Calu3 (cell line): ENCODE measurements at regions not wholly inside any gene's neighbourhood (a gene's known extent, or its start where the extent isn't known, plus 50 kb on each side); places are given as distances from the start of the nearest gene placed in this dataset.

Experiments used
- BruUV-seq: library from RNA; stranded (reverse); fragments of 400-500 nt; replicated peaks from 2 replicates; lab custom pipeline; 2021; lab: Mats Ljungman, UMichigan
- CTCF ChIA-PET: fragments of 300-600 bp; sonication (Branson Sonifier 250); formaldehyde crosslinking; loops from one replicate; lab custom pipeline; 2022; ENCODE audit warnings: antibody characterized with exemption; lab: Charles Lee
- DNase-seq: peaks from one replicate; pipeline ENCODE4 v3.0.0; 2022
- H3K27ac Mint-ChIP-seq: one replicate; pipeline ENCODE4 v1.8.0; 2022; ENCODE audit warnings: mixed read lengths; ENCODE audit not compliant: unreplicated experiment
- H3K27me3 Mint-ChIP-seq: one replicate; pipeline ENCODE4 v1.8.0; 2022; ENCODE audit warnings: mixed read lengths; ENCODE audit not compliant: unreplicated experiment
- H3K36me3 Mint-ChIP-seq: one replicate; pipeline ENCODE4 v1.8.0; 2022; ENCODE audit warnings: mild to moderate bottlenecking, moderate library complexity, mixed read lengths; ENCODE audit not compliant: insufficient read depth, unreplicated experiment
- H3K4me1 Mint-ChIP-seq: one replicate; pipeline ENCODE4 v1.8.0; 2022; ENCODE audit warnings: mild to moderate bottlenecking, low read depth, mixed read lengths; ENCODE audit not compliant: unreplicated experiment
- H3K4me3 Mint-ChIP-seq: one replicate; pipeline ENCODE4 v1.8.0; 2022; ENCODE audit warnings: mild to moderate bottlenecking, low read depth, moderate library complexity, mixed read lengths; ENCODE audit not compliant: unreplicated experiment
- H3K9me3 Mint-ChIP-seq: one replicate; pipeline ENCODE4 v1.8.0; 2022; ENCODE audit warnings: low read depth, mixed read lengths; ENCODE audit not compliant: unreplicated experiment
- CTCF ChIP-seq: fragments of 200-600 bp; IDR thresholded peaks from one replicate; pipeline ENCODE4 v1.8.0; 2022; ENCODE audit warnings: antibody characterized with exemption; ENCODE audit not compliant: unreplicated experiment
- intact Hi-C: fragments of 100-400 bp; cut with micrococcal nuclease; formaldehyde crosslinking; loops from one replicate; pipeline ENCODE4 v1.10.0; 2022; ENCODE audit not compliant: unreplicated experiment

GRCh38 chr14:53273671-53274072 is 120.5 kb upstream of the DDHD1 start:
- no peak overlapping the region for H3K27ac Mint-ChIP-seq
- CTCF ChIA-PET, result interaction anchor here (0.6 kb wide), 1 partner anchor 1301 kb away, joined by 3 read pairs; no protein-coding TSS in a partner anchor
- no peak overlapping the region for H3K4me3 Mint-ChIP-seq
- intact Hi-C loops, result no loop called here
- peaks cover 2% of the 10 kb centered on the region for H3K9me3 Mint-ChIP-seq
- H3K36me3 Mint-ChIP-seq, result no peaks in the 10 kb centered on the region
- DNase-seq, result no peak
- BruUV-seq, result no TSS peak
- H3K27me3 Mint-ChIP-seq, result no peaks in the 10 kb centered on the region
- no peaks in the 10 kb centered on the region for H3K4me1 Mint-ChIP-seq
- no peak for TF ChIP-seq CTCF

- no peaks in the 10 kb centered on the region for H3K36me3 Mint-ChIP-seq
- DNase-seq, result no peak
- no peak overlapping the region for H3K4me3 Mint-ChIP-seq
- TF ChIP-seq CTCF, result no peak
- H3K9me3 Mint-ChIP-seq, result no peaks in the 10 kb centered on the region
- no TSS peak for BruUV-seq
- peaks cover 12% of the 10 kb centered on the region for H3K27me3 Mint-ChIP-seq
- no peaks in the 10 kb centered on the region for H3K4me1 Mint-ChIP-seq
- intact Hi-C loops, result no loop called here
- CTCF ChIA-PET, result no interaction called here
- no peak overlapping the region for H3K27ac Mint-ChIP-seq
Measured at GRCh38 chr14:53265025-53265424, 111.9 kb upstream of the DDHD1 start.

GRCh38 chr14:53260928-53261327 is 107.8 kb upstream of the DDHD1 start:
- H3K27ac Mint-ChIP-seq, result no peak overlapping the region
- H3K9me3 Mint-ChIP-seq, result no peaks in the 10 kb centered on the region
- H3K4me1 Mint-ChIP-seq, result no peaks in the 10 kb centered on the region
- H3K27me3 Mint-ChIP-seq, result peaks cover 12% of the 10 kb centered on the region
- BruUV-seq, result no TSS peak
- no peak for TF ChIP-seq CTCF
- no peak overlapping the region for H3K4me3 Mint-ChIP-seq
- no peaks in the 10 kb centered on the region for H3K36me3 Mint-ChIP-seq
- intact Hi-C loops, result no loop called here
- DNase-seq, result no peak
- CTCF ChIA-PET, result interaction anchor here (0.7 kb wide), 1 partner anchor 1087 kb away, joined by 8 read pairs; no protein-coding TSS in a partner anchor

- CTCF ChIA-PET, result interaction anchor here (0.7 kb wide), 1 partner anchor 1088 kb away, joined by 8 read pairs; no protein-coding TSS in a partner anchor
- no peak overlapping the region for H3K27ac Mint-ChIP-seq
- H3K9me3 Mint-ChIP-seq, result no peaks in the 10 kb centered on the region
- no peak for DNase-seq
- H3K4me1 Mint-ChIP-seq, result no peaks in the 10 kb centered on the region
- H3K36me3 Mint-ChIP-seq, result no peaks in the 10 kb centered on the region
- H3K27me3 Mint-ChIP-seq, result peaks cover 12% of the 10 kb centered on the region
- intact Hi-C loops, result no loop called here
- no peak overlapping the region for H3K4me3 Mint-ChIP-seq
- no peak for TF ChIP-seq CTCF
- no TSS peak for BruUV-seq
Measured at GRCh38 chr14:53260286-53260685, 107.2 kb upstream of the DDHD1 start.
